ENCODE measurements at regions not wholly inside any gene's neighbourhood (a gene's known extent, or its start where the extent isn't known, plus 50 kb on each side); places are given as distances from the start of the nearest gene placed in this dataset.

GRCh38 chr20:48266571-48266970 lies 481.3 kb upstream of the SULF2 start:
- H3K36me3 ChIP-seq (replicated peaks; ENCODE audit: low read depth, low read length), result no peaks in the 10 kb centered on the region
- H3K27me3 ChIP-seq (ENCODE audit: low read depth, low read length), result peaks cover 28% of the 10 kb centered on the region; the same call in 1 of the 2 replicates
- H3K79me2 ChIP-seq (ENCODE audit: low read length), result no peaks in the 10 kb centered on the region
- no peak overlapping the region for H3K4me3 ChIP-seq (ENCODE audit: low read length)
- H2AFZ ChIP-seq (ENCODE audit: low read depth, low read length), result no peak overlapping the region
- H4K20me1 ChIP-seq (ENCODE audit: insufficient read depth, low read length), result no peaks in the 10 kb centered on the region
- H3K4me2 ChIP-seq (ENCODE audit: low read length), result no peak overlapping the region
- no peak overlapping the region for H3K27ac ChIP-seq (ENCODE audit: low read length)
- no peak overlapping the region for H3K9ac ChIP-seq (ENCODE audit: low read length)
- H3K4me1 ChIP-seq (ENCODE audit: low read length), result no peaks in the 10 kb centered on the region
- no peak for TF ChIP-seq EZH2phosphoT487 (IDR thresholded peaks at IDR 0.05; ENCODE audit: low read depth)
- no peak for TF ChIP-seq CTCF (IDR thresholded peaks at IDR 0.05; ENCODE audit: low read depth, low read length)
- H3K9me3 ChIP-seq (ENCODE audit: insufficient read depth, low read length), result no peaks in the 10 kb centered on the region

- Histone ChIP-seq H2AFZ (ENCODE audit: low read depth, low read length) (no peak overlapping the region), H3K4me1 (ENCODE audit: low read length) (no peaks in the 10 kb centered on the region), H3K79me2 (ENCODE audit: low read length) (no peaks in the 10 kb centered on the region), H3K27ac (ENCODE audit: low read length) (no peak overlapping the region), H4K20me1 (ENCODE audit: insufficient read depth, low read length) (no peaks in the 10 kb centered on the region), H3K9me3 (ENCODE audit: insufficient read depth, low read length) (no peaks in the 10 kb centered on the region), H3K4me2 (ENCODE audit: low read length) (no peak overlapping the region), H3K4me3 (ENCODE audit: low read length) (no peak overlapping the region), H3K27me3 (ENCODE audit: low read depth, low read length) (peaks cover 36% of the 10 kb centered on the region; the same call in 1 of the 2 replicates), H3K36me3 (replicated peaks; ENCODE audit: low read depth, low read length) (no peaks in the 10 kb centered on the region), H3K9ac (ENCODE audit: low read length) (no peak overlapping the region)
- TF ChIP-seq EZH2phosphoT487 (IDR thresholded peaks at IDR 0.05; ENCODE audit: low read depth) (no peak), CTCF (IDR thresholded peaks at IDR 0.05; ENCODE audit: low read depth, low read length) (no peak)
Observed at GRCh38 chr20:48265791-48266190, 480.5 kb upstream of the SULF2 start.

GRCh38 chr20:48262955-48263354 lies 477.7 kb upstream of the SULF2 start:
- Histone ChIP-seq H2AFZ (ENCODE audit: low read depth, low read length) (no peak overlapping the region), H3K27ac (ENCODE audit: low read length) (no peak overlapping the region), H3K9me3 (ENCODE audit: insufficient read depth, low read length) (no peaks in the 10 kb centered on the region), H3K27me3 (ENCODE audit: low read depth, low read length) (peaks cover 32% of the 10 kb centered on the region; the same call in 1 of the 2 replicates), H3K4me1 (ENCODE audit: low read length) (peaks cover 8% of the 10 kb centered on the region; the same call in 1 of the 2 replicates), H3K36me3 (replicated peaks; ENCODE audit: low read depth, low read length) (no peaks in the 10 kb centered on the region), H3K9ac (ENCODE audit: low read length) (no peak overlapping the region), H3K4me2 (ENCODE audit: low read length) (no peak overlapping the region), H3K4me3 (ENCODE audit: low read length) (no peak overlapping the region), H3K79me2 (ENCODE audit: low read length) (no peaks in the 10 kb centered on the region), H4K20me1 (ENCODE audit: insufficient read depth, low read length) (no peaks in the 10 kb centered on the region)
- TF ChIP-seq EZH2phosphoT487 (IDR thresholded peaks at IDR 0.05; ENCODE audit: low read depth), result no peak
- TF ChIP-seq CTCF (IDR thresholded peaks at IDR 0.05; ENCODE audit: low read depth, low read length), result no peak

- Histone ChIP-seq H4K20me1 (ENCODE audit: insufficient read depth, low read length) (no peaks in the 10 kb centered on the region), H3K79me2 (ENCODE audit: low read length) (no peaks in the 10 kb centered on the region), H3K9ac (ENCODE audit: low read length) (no peak overlapping the region), H3K4me2 (ENCODE audit: low read length) (no peak overlapping the region), H3K4me3 (ENCODE audit: low read length) (no peak overlapping the region), H2AFZ (ENCODE audit: low read depth, low read length) (no peak overlapping the region), H3K36me3 (replicated peaks; ENCODE audit: low read depth, low read length) (no peaks in the 10 kb centered on the region), H3K4me1 (ENCODE audit: low read length) (peaks cover 8% of the 10 kb centered on the region; the same call in 1 of the 2 replicates), H3K9me3 (ENCODE audit: insufficient read depth, low read length) (no peaks in the 10 kb centered on the region), H3K27me3 (ENCODE audit: low read depth, low read length) (peaks cover 33% of the 10 kb centered on the region; the same call in 1 of the 2 replicates), H3K27ac (ENCODE audit: low read length) (no peak overlapping the region)
- TF ChIP-seq EZH2phosphoT487 (IDR thresholded peaks at IDR 0.05; ENCODE audit: low read depth) (no peak), CTCF (IDR thresholded peaks at IDR 0.05; ENCODE audit: low read depth, low read length) (no peak)
Observed at GRCh38 chr20:48262466-48262865, 477.2 kb upstream of the SULF2 start.
